ELF-1 (cell line): ENCODE measurements at regions not wholly inside any gene's neighbourhood (a gene's known extent, or its start where the extent isn't known, plus 50 kb on each side); places are given as distances from the start of the nearest gene placed in this dataset.
"Not testable (repeated sequence)": the region's sequence is repeated elsewhere in the genome, so short reads cannot be mapped to it uniquely, and the experiment has no call there.

Source experiments
- DNase-seq: peaks from one replicate; pipeline ENCODE4 v3.0.0-alpha.2; 2016; ENCODE audit warnings: low read depth, low spot score

DNA sequence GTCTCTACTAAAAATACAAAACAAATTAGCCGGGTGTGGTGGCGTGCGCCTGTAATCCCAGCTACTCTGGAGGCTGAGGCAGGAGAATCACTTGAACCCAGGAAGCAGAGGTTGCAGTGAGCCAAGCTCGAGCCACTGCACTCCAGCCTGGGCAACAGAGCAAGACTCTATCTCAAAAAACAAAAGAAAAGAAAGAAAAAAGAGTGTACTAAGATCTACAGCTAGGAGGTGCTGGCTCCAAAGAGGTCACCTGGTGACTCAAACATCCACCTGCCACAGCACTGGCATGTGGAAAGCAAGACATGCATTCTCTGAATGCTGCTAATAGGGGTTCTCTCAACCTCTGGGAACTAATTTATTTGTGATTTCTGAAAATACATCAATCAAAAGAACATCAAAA, 167.5 kb upstream of the MARCKS start:
- not testable (repeated sequence) for DNase-seq

DNA sequence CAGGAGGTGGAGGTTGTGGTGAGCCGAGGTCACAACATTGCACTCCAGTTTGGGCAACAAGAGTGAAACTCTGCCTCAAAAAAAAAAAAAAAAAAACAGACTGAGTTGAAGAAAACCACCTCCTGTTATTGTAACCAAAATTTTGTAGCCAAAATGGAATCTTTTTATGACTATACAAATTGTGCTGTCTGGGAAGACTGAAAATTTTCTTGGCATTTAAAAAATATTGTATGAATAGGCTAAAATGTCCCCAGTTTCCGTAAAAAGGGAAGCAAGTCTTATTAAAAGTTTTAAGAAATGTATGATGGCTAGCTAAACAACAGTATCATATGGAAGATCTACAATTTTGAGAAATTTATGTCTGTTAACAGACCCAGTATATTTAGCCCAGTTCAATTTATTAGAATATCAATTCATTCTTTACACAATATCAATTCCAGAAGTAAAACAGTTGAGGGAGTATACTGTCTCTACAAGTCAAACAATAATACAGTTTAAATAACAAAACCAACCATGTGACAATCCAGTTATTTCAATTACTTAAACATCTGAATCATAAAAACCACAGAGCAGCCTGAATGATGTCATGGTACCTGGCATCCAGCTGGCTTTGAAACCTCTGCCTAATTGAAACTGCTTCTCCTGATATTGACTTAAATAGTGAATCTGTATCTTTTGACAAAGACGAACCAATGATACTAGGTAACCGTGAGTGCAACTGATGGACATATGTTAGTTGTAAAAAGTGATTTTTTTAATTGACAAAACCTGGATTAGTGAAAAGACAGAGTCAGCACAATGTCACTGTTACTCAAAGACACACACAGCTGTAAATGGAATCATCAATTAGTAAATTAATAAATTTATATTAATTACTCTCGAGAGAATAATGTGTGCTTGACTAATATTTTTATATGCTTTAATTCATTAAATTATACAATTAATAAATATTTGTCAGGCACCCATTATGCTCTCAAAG, 166.6 kb upstream of the MARCKS start:
- DNase-seq, result no peak

DNA sequence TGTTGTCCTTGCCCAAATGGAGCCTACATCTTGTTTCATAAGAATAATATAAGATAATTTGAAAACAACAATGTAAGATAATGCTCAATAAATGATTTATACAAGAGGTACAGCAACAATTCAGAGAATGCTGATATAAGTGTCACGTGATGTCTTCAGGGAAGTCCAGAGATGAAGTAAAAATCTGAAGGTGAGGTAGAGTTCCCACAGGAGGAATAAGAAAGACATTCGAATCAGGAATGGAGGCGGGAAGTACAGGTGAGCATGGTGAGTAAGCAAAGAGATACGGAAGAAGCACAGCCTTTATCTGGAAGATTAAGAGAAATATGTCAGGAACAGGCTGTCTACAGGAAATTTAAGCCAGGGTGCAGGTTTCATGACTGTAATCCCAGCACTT, 165.9 kb upstream of the MARCKS start:
- no peak for DNase-seq

DNA sequence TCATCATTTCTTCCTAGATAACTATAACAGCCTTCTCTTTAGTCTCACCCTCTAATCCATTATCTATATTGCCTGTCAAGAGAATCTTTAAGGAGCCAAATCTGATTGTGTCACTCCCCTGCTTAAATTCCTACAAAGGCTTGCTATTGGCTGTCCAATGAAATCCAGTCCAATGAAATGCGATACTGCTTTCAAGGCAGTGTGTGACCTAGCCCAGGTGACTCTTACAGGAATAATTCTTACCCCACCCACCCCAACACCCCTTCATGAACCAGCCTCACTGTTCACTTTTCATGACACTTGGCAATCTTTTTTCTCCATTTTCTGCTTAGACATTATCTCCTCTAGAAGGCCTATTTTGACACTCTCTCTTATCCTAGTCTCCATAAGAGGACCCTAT, 163.3 kb upstream of the MARCKS start:
- DNase-seq, result no peak

DNA sequence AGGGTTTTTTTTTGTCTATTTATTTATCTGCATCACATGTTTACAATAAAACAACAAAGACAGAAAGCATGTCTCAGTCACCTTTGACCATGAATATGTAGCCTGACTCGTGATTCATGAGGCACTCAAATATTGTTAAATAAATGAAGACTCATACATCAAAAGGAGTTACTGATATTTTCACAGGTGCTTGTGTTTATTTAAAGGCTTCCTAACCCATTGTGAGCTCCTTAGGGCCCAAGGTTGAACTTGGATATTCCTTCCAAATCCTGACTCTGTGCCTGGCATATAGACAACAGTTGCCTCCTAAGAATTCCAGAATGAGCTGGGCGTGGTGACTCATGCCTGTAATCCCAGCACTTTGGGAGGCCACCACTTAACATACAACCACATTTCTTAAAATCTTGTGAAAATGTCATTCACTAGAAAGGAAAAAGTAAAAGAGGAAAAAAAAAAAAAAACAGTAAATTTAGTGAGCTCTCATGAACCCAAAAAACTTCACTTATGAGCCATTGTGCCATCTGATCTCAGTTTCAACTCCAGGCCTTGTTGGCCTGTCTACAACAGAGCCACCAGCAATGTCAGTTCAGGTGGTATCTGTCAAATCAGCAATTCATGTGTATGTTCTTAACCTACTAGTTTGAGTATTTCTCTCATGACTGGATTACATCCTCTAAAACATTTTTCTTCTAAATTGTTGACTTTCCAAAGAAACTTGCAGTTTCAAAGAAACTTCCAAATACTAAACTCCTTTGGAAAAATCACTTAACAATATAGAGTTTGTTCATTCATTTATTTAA, 162.7 kb upstream of the MARCKS start:
- no peak for DNase-seq

DNA sequence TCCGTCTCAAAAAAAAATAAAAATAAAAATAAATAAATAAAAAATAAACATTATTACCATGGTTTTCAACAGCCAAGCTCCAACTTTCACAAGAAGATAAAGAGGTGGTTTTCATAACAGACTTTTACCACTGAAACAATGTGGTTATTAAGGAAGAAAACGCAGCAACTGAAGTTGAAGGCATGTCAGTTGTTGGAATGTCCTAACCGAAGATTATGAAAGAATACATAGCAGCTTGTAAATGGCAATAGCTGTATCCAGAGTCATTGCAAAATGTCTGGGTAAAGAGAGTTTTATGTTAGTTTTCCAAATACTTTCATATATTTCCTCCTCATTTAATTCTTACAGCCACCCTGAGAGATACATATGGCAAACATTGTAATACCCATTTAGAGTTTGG, 161.6 kb upstream of the MARCKS start:
- no peak for DNase-seq

DNA sequence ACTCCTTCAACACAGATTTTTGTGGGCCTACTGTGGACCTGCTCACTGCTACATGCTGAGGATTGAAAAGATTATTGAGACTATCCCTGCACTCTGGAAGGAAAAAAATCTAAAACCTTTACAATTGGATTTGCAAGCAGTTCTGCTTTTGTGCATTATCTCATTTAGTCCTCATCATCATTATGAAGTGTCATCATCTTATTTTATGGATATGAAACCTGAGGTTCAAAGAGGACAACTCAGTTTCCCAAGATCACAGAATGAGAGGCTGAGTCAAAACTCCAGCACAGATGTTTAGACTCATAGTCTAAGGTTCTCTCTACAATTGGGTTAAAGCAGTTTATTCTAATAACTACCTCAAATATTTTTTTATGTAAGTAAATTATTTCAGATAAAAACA, 160.2 kb upstream of the MARCKS start:
- DNase-seq, result no peak

DNA sequence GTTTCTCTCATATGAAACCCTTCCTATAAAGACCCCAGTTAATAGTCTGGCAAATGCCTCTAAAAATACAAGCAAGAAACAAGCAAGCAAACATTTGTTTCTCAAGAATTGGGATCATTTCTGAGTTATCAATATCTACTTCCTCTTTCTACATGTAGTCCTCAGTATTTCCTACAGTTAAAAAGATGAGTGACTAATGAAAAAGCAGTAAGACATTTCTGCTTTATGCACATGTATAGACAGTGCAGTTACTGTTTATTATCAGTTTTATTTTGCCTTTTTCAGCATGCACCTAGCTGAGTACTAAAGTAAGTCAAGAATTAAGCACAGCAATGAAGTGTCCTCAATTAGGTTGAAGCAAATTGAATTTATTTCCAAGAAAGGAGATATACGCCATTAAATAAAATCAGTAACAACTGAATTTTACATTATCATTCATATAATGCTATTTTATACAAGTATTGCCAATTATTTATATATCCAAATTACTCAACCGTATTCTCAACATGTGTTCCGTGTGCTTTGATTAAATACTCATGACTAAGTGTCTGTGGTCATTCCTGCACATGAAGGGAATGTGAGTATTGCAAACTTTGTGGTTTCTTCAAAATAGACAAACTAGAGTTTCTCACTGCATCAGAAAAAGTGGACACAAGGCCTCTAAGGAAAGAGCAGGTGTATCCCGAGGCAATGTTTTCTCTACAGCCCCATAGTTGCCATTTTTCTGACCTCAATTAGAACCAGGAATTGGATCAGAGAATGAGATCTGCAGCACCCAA, 159.3 kb upstream of the MARCKS start:
- DNase-seq, result no peak

DNA sequence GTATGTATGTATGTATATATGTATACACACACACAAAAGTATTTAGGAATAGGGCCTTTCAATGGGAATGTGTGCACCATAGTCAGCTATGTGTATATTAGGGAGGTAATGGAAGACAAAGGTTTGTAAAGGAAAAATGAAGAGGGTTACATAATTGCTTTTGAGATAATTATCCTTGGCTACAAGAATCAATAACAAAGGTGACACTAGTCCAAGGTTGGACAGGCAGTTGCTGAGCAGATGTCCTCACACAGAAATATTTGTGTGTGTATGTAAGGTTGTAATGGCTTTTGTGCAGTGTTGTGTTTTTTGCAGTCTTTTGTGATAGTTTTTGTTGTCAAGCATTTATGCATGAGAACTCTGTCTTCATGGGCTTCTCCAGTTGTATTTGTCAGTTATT, 157.9 kb upstream of the MARCKS start:
- no peak for DNase-seq

DNA sequence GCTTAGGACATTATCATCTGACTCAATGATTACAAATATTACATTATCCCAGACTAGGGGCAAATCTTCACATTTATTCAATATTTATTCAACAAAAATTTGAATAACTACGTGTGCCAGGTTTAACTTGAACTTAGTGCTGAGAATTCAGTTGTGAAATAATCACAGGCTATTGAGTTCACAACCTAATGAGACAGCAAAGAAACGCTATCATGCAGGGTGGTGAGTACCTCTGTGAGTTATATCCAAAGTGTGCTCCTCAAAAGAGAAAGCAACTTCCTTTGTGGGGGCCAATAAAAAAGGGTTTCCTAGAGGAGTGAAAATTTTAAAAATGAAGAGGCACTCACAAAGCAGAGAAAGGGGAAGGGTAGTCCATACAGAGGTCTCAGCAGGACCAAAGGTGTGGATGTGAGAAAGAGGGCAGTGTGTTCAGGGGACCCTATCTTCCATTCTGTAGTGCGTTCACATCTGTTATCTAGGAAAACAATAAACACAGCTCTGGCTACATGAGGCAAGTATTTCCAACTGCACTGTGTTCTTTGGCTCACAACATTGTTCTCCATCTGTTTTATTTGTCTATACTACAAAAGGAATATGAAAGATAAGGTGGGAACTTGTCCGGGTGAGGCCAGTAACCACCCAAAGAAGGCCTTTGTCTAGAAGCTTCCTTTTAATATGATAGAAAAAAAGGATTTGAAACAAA, 155.4 kb upstream of the MARCKS start:
- DNase-seq, result no peak

DNA sequence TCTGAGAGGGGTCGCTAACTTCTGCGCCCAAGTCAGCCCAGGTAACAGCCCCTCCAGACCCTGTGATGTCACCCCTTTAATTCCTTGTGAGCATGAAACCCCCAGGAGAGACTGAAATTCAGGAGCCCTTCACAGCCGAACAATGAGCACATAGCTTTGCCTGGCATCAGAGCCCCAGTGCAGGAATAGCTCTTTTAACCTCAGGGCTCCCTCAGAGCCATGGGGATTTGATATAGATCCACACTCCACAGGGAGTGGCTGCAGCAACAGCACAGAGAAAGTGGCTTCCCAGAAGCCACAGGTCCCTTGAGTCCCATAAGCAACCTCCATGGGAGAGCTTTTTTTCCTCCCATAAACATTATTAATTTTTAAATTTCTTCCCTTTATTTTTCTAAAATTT, 150.0 kb upstream of the MARCKS start:
- no peak for DNase-seq

DNA sequence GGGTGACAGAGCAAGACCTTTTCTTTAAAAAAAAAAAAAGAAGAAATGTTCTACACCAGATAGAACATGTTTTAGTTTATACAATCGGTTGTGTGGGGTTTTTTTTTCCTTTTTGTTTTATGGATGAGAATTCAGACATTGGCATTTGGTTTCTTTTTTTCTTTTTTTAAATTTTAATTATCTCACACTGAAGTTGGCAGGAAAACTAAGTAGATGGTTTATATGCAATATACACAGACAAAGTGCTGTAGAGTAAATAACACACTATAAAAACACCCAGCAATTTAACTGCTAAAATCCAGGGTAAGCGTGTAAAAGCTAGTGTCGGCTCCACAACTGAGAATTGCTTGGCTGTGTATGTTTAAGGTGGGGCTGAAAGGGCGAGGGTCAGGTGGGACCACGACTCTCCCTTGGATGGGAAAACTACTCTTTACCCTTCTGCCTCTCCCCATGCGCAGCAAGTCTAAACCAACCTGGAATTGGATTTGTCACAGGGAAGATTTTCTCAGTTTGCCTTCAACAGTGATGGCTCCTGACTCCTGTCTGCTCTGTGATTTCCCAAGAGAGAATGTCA, 147.1 kb upstream of the MARCKS start:
- no peak for DNase-seq

DNA sequence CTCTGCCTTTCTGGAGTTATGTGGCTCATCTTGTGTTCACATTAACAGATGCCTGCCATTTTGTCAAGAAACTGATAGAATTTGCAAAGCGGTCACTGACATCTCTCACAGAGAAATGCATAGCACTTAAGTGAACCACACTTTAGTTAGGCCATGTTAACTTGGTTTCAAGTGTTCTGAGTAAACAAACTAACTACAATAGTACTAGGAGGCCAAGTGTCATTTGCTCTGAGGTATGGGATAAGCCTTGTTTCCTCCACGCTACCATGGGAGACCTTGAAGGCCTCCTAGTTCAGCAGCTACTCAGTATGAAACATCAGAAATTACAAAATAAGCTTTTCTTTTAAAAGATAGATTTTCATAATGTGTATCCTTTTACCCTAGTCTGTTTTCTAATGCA, 143.5 kb upstream of the MARCKS start:
- DNase-seq, result no peak

DNA sequence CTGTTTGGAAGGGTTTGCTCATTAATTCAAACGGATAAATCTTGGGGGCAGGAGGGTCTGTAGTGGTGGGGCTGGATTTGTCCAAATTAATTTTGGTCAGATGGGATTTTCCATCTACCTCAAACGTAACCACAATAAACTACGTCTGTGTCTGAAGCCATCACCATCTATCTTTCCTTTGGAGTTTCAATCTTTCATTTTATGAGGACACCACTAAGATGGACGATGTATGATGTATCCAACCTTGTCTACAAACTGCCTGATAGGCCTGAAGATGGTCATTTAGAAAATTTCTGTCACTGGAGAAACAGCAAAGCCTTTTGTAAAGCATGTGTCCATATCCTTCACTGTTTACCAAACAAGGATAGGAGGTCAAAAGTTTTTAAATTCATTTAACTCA, 138.6 kb upstream of the MARCKS start:
- DNase-seq, result no peak

DNA sequence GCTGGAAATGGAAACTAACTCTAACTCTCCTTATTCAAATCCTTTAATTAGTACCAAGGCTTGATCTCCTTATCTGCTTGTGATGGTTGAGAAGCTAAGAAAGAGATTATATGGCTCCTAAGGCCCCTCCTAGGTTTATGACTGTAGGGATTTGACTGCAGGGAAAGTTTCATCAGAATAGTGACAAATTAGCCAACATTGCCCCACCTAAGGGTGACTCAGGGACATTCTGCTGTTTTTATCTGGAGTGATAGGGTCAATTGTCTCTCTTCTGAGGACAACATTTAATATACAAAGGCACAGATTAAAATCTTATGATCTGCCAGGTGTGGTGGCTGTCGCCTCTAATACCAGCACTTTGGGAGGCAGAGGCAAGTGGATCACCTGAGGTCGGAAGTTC, 138.1 kb upstream of the MARCKS start:
- DNase-seq, result no peak

DNA sequence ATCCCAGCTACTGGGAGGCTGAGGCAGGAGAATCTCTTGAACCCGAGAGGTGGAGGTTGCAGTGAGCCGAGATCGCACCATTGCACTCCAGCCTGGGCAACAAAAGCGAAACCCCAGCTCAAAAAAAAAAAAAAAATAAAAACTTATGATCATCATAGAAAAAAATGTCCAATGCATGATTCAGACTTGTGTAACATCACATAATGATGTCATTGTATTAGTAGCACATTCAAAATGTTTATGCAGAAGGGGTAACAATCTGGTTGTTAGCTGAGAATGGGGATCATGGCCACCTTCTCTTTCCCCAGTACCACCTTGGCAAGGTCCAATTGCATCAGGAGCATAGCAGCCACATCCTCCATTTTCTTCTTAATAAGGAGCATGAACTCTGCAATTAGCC, 137.6 kb upstream of the MARCKS start:
- DNase-seq, result no peak

DNA sequence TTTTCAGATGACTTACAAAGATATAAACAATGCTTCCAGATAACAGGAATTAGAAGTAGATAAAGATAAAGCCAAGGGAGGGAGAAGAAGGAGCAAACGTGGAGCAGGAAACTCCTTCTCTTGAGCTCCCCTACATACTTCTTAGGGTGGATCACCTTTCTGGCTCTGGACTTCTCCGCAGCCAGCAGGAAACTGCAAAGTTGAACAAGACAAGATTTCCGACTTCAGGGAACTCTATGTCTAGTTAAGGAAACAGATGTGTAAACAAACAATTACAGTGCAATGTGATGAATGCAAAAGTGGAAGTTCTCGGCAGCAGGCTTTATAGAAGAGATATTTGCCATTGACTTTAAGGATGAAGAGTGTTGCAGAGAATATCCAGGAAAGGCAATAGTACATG, 134.0 kb upstream of the MARCKS start:
- DNase-seq, result no peak

DNA sequence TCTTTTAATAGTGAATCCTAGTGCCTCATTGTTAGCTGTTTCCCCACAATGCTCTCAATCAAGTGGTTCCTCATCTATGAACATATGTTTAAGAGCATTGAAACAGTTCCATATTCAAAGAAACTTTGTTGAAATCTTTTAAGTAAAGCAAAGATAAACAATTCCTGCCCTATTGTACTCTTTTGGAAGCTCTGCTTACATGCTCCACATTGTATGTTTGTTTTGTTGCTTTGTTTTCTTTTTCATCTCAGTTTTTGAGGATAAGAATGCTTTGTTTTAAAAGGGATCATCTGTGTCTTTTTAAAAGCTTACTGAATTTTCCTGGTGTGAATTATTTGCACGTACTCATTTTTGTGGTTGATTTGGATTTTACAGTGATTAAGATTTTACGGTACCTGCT, 132.2 kb upstream of the MARCKS start:
- not testable (repeated sequence) for DNase-seq

DNA sequence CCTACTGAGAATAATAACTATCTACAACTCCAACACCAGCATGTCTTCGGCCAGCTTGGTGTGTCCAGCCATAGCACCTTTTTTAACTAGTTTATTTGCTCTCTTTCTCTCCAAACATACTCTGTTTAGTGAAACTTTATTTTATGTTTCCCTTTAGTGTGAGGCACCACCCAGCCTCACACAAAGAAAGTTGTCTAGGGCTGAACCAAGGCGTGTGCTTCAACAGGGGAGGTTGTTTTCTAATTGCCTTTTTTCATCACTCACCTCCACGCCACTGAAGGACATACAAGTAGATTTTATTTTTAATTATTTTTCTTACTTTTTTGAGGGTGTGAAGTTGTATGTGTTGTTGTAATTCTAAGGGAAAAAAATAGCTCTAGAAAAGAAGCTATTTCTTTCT, 125.6 kb upstream of the MARCKS start:
- DNase-seq, result no peak

DNA sequence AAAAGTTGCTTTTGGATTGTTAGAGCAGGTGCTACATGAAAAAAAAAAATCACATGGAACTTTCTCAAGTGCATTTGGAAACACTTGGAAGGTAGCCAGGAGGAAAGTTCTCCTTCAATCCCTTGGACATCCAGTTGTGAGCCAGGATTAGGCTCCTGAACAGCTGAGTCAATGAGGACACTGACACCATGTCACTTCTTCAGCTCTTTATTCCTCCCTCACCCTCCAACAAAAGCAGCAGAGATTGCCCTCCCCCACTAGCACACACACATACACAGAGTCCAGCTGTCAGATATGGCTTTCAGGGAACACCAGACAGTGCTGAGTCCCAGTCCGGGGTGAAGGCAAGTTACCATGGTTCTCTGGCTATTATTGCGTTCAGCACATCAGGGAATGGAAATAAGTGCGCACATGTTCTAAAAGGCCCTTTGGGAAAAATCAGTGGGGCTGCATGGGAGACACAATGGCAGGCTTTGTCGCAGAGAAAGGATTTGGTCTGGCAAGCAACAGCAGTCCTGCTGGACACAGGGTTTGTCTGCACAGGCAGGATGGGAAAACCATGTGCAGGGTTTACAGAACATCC, 124.7 kb upstream of the MARCKS start:
- DNase-seq, result no peak

DNA sequence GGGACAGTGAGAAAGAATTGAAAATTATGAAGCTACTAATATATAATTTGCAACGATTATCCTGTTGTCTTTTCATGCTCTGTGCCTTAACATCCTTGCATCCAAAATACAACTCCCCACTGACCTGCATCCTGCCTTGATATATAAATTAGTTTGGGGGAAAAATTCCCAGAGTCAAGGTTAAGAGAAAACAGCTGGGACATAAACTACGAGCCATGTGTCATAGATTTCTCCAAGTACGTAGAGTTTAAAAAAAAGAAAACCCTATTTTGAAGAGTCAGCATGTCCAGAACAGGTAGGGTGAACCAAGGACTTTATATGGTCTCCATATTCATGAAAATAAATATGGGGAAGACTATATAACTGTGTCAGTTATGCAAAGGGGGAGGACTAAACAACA, 123.8 kb upstream of the MARCKS start:
- DNase-seq, result no peak
